TTC549 (cell line): ENCODE measurements at regions not wholly inside any gene's neighbourhood (a gene's known extent, or its start where the extent isn't known, plus 50 kb on each side); places are given as distances from the start of the nearest gene placed in this dataset.

Source experiments
- FAIRE-seq: peaks from 2 replicates; lab custom pipeline; 2012; peaks lifted over from hg19 to GRCh38; lab: Jason Lieb, UNC

GRCh38 chr6:140897804-140898573 is 1234.7 kb upstream of the GJE1 start:
- FAIRE-seq, result no peak

DNA sequence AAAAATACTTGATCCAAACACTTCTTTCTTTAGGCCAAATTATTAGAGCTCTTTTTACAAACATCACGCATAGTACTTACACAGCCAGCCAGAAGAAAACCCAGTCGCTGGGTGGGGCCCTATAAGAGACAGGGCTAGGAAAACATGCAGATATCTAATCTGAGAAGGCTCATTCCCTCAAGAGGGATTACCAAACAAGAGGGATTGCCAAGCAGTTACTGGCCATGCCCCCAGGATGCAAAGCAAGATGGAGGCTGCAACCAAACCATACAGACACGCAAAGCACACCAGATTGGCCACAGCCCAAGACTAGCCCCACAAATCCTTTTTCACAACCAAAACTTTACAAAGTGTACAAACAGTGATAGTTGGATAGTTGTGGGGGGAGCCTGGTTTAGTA is 1235.4 kb upstream of the GJE1 start:
- FAIRE-seq, result no peak

- no peak for FAIRE-seq
Measured at GRCh38 chr6:140893432-140893831, 1239.3 kb upstream of the GJE1 start.

GRCh38 chr6:140879946-140880345 is 1252.8 kb upstream of the GJE1 start:
- no peak for FAIRE-seq

DNA sequence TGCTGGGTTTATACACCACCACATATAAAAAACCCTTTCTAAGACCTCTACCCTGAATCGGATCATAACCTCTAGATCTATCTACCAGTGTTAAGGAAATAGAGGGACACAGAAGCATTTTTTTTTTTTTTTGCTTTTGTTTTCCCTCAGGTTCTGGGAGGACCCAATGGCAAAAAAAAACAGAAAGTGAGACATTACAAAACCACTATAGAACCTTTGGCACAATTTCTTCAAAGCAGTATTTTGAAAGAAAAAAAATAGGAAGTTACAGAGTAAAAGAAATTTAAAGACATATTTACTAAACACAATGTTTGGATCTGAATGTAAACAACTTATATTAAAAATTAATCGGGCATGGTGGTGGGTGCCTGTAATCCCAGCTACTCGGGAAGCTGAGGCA is 1258.7 kb upstream of the GJE1 start:
- no peak for FAIRE-seq

GRCh38 chr6:140872885-140873284 is 1259.8 kb upstream of the GJE1 start:
- no peak for FAIRE-seq

- no peak for FAIRE-seq
Measured at GRCh38 chr6:140871911-140872310, 1260.8 kb upstream of the GJE1 start.

DNA sequence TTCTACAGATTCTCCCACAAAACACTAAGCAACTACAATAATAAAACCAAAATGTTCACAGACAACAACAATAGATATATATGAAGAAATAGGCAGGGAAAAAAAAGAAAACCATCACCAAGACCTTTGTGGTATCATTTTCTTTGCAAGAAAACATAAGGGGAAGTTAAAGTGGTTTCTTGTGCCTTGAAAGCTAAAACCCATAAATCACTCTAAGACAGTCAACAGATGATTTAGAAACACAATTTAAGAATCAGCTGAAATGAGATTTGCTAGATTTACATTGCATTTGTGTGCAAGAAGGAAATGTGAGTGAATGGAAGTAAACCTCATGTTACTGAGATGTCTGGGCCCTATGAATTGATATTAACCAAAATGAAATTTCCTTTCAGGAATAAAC is 1265.4 kb upstream of the GJE1 start:
- FAIRE-seq, result no peak

- no peak for FAIRE-seq
Measured at GRCh38 chr6:140858381-140858971, 1274.2 kb upstream of the GJE1 start.

DNA sequence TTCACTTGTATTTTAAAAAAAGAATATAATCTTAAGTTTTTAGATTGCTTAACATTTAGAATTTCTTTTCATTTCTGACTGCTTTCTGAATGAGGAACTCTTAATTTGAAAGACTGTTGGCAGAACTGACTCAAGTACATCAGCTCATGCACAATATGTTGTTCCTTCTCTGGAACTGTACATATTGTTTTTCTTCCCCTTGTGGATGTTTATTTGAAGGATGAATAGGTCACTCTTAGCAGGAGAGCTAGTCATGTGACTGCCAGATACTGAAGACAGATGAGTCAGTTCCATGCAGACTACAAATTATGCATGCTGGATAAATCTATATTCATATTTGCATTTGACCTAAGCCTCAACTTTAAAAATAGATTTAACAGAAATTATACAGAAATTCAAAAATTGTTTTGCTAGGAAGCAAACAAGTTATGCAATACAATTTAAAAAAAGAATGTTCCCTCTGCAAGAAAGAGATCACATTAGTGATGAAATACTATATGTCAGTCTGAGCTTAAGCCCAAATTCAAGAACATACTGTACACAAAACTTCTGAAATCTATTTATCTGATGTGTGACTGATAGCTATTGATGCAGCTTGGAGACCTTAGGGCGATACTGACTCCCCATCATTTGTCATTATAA is 1274.9 kb upstream of the GJE1 start:
- no peak for FAIRE-seq

DNA sequence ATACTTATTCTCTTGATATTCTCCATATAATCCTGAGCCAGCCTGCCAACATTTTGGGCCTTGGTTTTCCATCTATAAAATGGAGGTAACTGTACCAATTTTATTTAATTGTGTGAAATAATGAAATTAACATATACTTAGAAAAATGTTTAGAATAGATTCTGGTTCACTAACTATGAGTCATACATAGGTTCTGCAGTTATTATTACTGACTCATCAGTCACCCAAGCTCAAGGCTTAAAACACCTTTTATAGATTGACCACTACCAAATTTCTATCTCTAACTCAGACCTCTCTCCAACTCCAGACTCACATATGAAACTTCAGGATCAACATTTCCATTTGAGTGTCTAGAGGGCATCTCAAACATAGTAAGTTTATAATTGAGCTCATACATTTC is 1277.2 kb upstream of the GJE1 start:
- no peak for FAIRE-seq

- no peak for FAIRE-seq
Measured at GRCh38 chr6:140854318-140854717, 1278.4 kb upstream of the GJE1 start.

DNA sequence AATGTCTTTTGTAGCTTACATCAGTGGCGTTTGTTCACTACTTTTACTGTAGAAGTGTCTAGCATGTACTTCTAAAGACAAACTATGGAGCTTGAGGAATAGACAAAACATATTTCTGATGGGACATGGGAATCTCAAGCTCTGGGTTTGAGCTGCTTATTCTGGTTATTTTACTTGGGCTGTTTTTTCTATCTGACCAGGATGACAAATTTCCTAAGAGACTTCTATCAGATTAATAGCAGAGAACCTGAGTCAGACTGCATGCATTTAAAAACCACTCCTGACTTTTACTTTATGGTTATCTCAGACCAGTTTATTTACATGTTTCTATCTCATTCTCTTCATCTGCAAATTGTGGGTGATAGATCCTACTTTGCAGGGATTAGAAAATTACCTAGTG is 1282.3 kb upstream of the GJE1 start:
- no peak for FAIRE-seq

DNA sequence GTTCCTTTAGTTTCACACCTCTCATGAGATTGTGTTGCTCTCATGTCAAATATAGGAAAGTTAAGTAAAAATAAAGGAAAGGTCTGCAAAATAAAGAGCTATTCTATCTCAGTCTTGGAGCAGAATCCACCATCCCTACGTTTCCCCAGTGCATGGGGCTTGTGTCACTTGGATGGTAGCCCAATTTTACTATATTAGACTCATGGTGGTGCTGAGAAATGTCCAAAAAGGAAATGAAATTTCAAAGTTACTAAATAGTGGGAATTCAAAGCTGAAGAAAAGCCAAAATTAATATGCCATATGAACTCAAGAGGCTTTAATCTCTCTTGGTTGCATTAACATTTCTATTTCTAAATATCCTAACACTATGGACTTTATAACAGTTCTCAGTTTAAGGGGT is 1283.3 kb upstream of the GJE1 start:
- FAIRE-seq, result no peak

GRCh38 chr6:140847262-140847645 is 1285.5 kb upstream of the GJE1 start:
- FAIRE-seq, result no peak

- no peak for FAIRE-seq
Measured at GRCh38 chr6:140846503-140847261, 1286.0 kb upstream of the GJE1 start.

DNA sequence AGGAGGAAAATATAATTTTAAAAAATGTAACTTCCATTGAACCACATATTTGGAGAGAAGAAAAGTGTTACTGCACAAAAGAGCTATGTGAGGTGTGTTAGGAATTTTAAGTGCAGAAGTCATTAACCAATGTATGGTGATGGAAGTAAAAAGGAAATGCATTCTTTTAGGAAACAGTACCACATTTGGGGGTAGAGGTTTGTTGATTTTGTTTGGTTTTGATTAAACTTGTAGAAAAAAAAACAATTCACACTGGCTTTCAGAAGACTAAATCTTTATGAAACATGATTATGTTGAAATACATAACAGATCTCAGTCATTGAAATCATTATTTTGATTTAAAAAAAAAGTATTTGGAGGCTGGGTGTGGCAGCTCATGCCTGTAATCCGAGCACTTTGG is 1287.0 kb upstream of the GJE1 start:
- FAIRE-seq, result no peak

- no peak for FAIRE-seq
Measured at GRCh38 chr6:140844167-140844566, 1288.6 kb upstream of the GJE1 start.

DNA sequence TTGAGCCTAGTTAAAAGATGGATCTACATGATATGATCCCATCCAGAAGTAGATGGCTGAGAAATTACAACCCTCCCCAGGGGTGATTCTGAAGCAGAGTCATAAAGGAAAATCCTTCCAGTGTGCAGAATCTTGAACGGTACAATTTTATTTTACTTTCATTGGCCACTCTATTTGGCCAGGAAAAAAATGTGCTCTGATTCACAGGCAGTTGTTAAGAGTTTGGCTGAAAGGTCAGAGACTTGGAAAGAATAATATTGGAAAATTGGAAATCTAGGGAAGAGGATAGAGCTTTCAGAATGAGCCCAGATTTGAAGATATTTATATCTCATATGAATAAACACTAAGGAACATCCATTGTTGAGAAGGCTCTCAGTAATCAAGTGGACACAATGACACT is 1299.3 kb upstream of the GJE1 start:
- FAIRE-seq, result no peak

GRCh38 chr6:140830666-140831065 is 1302.1 kb upstream of the GJE1 start:
- FAIRE-seq, result no peak

DNA sequence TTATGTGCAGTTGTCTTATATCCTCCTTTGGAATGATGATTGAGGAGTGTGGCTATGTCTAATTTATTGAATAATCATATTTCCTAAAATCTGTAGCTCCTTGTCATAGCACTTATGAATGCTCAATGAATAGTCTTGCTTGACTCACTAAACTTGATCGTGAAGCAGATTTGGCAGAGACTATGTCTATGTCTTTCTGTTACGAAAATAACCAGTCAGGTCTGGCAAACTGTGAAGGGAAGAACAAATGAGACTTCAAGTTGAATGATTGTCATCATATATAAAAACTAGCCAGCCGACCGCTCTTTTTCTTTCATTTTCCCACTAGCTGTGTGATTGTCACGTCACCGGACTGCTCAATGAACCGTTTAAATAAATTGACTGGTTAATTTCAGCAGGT is 1303.9 kb upstream of the GJE1 start:
- no peak for FAIRE-seq

DNA sequence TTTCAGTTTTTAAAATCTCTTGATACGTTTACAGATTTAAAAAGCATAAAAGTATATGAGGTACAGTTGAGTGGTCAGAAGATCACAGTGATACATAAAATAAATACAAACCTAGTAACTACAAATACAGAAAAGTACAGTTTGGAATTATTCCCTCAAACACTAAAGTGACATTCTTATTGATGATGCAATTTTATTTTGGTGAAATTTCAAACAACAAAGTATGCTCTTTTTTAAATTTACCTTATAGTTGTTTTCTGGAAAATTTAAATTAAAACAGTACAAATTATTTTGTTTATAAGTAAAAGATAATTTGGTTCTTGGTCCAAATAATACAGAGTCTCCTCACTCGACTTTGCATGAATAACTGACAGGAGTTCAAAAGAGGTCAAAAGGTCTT is 1305.1 kb upstream of the GJE1 start:
- FAIRE-seq, result no peak

DNA sequence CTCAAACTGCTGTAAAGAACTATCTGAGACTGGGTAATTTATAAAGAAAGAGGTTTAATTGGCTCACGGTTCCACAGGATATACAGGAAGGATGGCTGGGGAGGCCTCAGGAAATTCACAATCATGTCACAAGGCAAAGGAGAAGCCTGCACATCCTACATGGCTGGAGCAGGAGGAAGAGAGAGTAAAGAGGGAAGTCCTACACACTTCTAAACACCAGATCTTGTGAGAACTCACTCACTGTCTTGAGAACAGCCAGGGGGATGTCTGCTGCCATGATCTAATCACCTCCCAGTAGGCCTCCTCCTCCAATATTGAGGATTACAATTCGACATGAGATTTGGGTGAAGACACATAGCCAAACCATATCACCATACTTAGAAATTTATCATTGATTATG is 1307.0 kb upstream of the GJE1 start:
- no peak for FAIRE-seq
